Fibroblast of mammary gland (primary cell): ENCODE measurements at regions not wholly inside any gene's neighbourhood (a gene's known extent, or its start where the extent isn't known, plus 50 kb on each side); places are given as distances from the start of the nearest gene placed in this dataset.
A peak's percentile ranks its signal among the peaks of the same experiment; 100 is the strongest.

Experiments used
- DNase-seq: peaks from one replicate; pipeline ENCODE4 v3.0.0-alpha.2; 2010; ENCODE audit warnings: low read depth
- H3K4me3 ChIP-seq: 2 replicates; pipeline ENCODE4 v1.5.1; 2011; ENCODE audit warnings: low read depth, mild to moderate bottlenecking, low read length, moderate library complexity; ENCODE audit not compliant: control insufficient read depth
- CTCF ChIP-seq: conservative IDR thresholded peaks from 2 replicates; pipeline ENCODE4 v1.5.1; 2011; ENCODE audit warnings: low read depth, low read length, inconsistent platforms; ENCODE audit not compliant: control insufficient read depth, insufficient read depth

GRCh38 chr10:100618632-100619255 lies 83.0 kb downstream of the HIF1AN start:
- no peak overlapping the region for H3K4me3 ChIP-seq
- TF ChIP-seq CTCF: no peak

GRCh38 chr10:100620087-100620835 lies 84.5 kb downstream of the HIF1AN start:
- H3K4me3 ChIP-seq: no peak overlapping the region
- TF ChIP-seq CTCF: no peak
- DNase-seq: no peak

More at GRCh38 chr10:100618632-100619255, 83.0 kb downstream of the HIF1AN start:
- DNase-seq: no peak

GRCh38 chr10:100621360-100622205 lies 85.8 kb downstream of the HIF1AN start:
- no peak overlapping the region for H3K4me3 ChIP-seq
- TF ChIP-seq CTCF: no peak
- peak; percentile 24 for DNase-seq

GRCh38 chr10:100622946-100623345 lies 87.2 kb downstream of the HIF1AN start:
- TF ChIP-seq CTCF: no peak
- H3K4me3 ChIP-seq: no peak overlapping the region
- DNase-seq: no peak

- no peak for TF ChIP-seq CTCF
Measured at GRCh38 chr10:100623521-100624230, 87.9 kb downstream of the HIF1AN start.

GRCh38 chr10:100624298-100624697 lies 88.6 kb downstream of the HIF1AN start:
- H3K4me3 ChIP-seq: no peak overlapping the region
- TF ChIP-seq CTCF: no peak
- no peak for DNase-seq

More at GRCh38 chr10:100623521-100624230, 87.9 kb downstream of the HIF1AN start:
- DNase-seq: no peak
- H3K4me3 ChIP-seq: no peak overlapping the region
